GM13976 (cell line): ENCODE measurements at regions not wholly inside any gene's neighbourhood (a gene's known extent, or its start where the extent isn't known, plus 50 kb on each side); places are given as distances from the start of the nearest gene placed in this dataset.

Experiments
- DNase-seq: peaks from one replicate; pipeline ENCODE4 v3.0.0; 2012; ENCODE audit warnings: low spot score
- in situ Hi-C: fragments of 300-500 bp; cut with MboI; formaldehyde crosslinking; loops from one replicate; pipeline ENCODE4 v1.12.0; 2022; ENCODE audit warnings: low sequenced_read_pairs, mixed read lengths, inconsistent platforms; ENCODE audit not compliant: unreplicated experiment
- TF ChIP-seq, protein P1 (sequence below): IDR thresholded peaks from 2 replicates; pipeline ENCODE4 v1.5.1; 2012; ENCODE audit warnings: borderline replicate concordance, mild to moderate bottlenecking; ENCODE audit not compliant: insufficient read depth; ENCODE audit errors: extremely low read depth, missing control alignments, control extremely low read depth

DNA sequence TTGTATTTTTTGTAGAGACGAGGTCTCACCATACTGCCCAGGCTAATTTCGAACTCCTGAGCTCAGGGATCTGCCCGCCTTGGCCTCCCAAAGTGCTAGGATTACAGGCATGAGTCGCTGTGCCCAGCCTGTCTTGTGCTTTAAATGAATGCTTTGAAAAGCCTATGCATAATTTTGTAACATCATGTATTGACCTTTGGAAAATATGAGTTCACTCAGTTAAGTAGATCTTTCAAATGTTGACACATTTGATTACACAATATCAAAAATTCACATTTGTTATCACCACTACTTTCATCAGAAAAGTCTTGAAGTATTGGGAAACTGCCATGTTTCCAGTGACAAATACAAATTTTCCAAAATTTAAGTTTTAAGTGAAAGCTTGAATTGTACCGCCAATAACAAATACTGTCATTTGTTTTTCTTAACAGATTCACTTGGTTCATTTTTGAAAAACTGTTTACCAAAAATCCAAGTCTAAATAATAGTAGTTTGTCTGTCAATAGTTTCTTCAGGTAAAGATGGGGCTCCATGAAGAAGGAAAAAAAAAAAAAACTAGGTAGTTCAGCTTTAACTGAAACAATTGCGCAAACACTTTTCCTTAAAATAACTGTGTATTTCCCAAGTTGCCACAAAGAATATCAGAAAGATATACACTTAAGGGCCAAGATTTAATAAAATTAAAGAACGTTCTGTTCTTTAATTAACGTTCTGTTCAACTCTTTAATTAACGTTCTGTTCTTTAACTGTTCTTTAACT lies 233.2 kb upstream of the NR5A2 start:
- in situ Hi-C loops = no loop called here
- DNase-seq = no peak
- TF ChIP-seq, protein P1, sequence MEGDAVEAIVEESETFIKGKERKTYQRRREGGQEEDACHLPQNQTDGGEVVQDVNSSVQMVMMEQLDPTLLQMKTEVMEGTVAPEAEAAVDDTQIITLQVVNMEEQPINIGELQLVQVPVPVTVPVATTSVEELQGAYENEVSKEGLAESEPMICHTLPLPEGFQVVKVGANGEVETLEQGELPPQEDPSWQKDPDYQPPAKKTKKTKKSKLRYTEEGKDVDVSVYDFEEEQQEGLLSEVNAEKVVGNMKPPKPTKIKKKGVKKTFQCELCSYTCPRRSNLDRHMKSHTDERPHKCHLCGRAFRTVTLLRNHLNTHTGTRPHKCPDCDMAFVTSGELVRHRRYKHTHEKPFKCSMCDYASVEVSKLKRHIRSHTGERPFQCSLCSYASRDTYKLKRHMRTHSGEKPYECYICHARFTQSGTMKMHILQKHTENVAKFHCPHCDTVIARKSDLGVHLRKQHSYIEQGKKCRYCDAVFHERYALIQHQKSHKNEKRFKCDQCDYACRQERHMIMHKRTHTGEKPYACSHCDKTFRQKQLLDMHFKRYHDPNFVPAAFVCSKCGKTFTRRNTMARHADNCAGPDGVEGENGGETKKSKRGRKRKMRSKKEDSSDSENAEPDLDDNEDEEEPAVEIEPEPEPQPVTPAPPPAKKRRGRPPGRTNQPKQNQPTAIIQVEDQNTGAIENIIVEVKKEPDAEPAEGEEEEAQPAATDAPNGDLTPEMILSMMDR = no peak

DNA sequence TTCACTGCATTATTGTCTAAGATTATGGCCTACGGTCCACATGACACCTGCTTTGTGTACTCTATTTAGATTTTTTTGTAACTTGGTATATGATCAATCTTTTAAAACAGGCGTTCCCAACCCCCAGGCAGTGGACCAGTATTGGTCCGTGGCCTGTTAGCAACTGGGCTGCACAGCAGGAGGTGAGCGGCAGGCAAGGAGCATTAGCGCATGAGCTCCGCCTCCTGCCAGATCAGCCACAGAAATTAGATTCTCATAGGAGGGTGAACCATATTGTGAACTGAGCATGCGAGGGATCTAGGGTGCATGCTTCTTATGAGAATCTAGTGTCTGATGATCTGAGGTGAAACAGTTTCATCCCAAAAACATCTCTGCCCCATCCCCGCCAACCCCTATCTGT lies 228.4 kb upstream of the NR5A2 start:
- TF ChIP-seq, protein P1 = no peak
- in situ Hi-C loops = no loop called here
- DNase-seq = no peak

DNA sequence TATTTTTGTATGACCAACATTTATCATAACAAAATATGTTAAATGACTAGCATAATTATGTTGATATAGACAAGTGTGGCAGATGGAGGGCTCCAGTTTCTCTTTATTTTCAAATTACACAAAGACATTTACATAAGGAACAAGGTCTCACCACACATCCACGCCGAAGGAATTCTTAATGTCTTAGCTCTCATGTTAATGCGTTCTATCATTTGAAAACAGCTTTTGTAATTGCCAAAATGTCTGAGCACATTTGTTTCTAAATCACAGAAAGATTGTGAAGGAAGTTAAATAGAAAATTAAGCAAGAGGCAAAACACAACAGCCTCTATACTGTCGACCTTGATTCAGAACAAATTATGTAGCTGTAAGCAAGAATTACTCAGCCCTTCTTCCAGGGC lies 223.0 kb upstream of the NR5A2 start:
- in situ Hi-C loops = no loop called here

DNA sequence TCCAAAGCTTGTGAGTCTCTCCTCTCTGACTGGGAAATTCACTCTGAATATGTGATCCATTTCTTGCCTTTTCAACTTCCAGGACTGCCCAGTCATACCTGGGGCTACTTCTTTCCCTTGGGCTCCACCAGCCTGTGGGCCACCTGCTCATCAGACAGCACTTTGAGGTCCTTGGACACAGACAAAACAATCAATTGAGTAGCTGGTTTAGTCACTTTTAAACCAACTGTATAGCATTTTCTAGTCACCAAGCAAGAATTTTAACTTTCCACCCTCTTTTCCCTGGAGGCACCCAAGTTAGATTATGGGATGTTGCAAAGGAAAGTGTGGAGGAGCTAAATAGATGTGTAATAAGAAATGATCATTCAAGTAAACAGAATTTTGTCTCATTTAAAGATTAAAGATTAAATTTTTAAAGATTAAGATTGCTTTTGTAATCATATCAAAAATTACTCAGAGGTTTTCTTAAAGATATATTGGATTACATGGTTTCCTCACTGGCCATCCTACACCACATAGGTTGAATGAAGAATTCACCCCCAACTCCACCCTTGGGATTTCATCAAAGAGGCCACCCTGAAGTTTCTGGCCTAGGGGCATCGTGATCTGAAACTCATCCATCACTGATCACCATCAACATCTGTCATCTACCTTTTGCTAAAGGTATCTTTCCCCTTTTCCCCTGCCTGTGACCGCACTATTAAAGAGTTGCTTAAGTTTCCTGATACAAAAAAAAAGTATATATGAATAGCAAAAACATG lies 219.2 kb upstream of the NR5A2 start:
- TF ChIP-seq, protein P1 = no peak
- no peak for DNase-seq
- in situ Hi-C loops = no loop called here

More for the DNA sequence above, 223.0 kb upstream of the NR5A2 start:
- TF ChIP-seq, protein P1 = no peak
- DNase-seq = no peak

DNA sequence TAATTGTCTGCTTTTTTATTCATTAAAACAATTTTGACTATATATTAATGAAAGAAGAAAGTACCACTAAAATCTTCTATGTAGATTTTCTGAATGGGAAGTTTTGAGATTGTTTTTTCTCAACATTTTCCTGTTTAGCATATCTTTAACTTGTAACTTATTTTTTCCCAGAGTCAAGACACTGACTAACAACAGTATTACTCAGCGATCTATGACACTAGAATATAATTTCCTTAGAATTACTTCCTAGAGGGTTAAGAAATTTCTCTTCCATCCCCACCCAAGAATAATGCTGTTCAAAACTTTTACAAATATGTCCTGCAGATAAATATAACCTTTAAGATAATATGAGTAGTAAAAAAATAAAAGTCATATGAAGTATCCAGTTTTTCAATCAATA lies 218.2 kb upstream of the NR5A2 start:
- TF ChIP-seq, protein P1 = no peak
- DNase-seq = no peak
- in situ Hi-C loops = no loop called here

DNA sequence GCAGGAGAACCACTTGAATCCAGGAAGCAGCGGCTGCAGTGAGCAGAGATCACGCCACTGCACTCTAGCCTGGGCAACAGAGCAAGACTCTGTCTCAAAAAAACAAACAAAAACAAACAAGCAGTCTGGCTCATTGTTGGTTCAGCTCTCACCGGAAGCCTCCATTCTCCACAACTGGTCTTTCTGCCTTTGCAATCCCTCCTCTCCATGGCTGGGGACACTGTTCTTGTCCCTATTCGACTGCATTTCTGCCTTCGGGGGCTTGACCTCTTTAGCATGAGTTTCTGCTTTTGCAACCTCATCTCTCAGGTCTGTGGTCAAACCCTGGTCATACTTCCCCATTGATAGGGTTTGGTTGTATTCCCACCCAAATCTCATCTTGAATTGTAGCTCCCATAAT lies 216.3 kb upstream of the NR5A2 start:
- in situ Hi-C loops = no loop called here
- TF ChIP-seq, protein P1 = no peak

More for the DNA sequence above, 216.3 kb upstream of the NR5A2 start:
- DNase-seq = no peak
